Activated CD4-positive, alpha-beta T cell treated with anti-CD3 and anti-CD28 coated beads, Interleukin-2, amount 10 ng/mL, durations not matched to agents 24 days and 14 days (primary cell): ENCODE measurements at regions not wholly inside any gene's neighbourhood (a gene's known extent, or its start where the extent isn't known, plus 50 kb on each side); places are given as distances from the start of the nearest gene placed in this dataset.
A peak's percentile ranks its signal among the peaks of the same experiment; 100 is the strongest.
"Not testable (repeated sequence)": the region's sequence is repeated elsewhere in the genome, so short reads cannot be mapped to it uniquely, and the experiment has no call there.

ENCODE experiments used
- DNase-seq: peaks from one replicate; pipeline ENCODE4 v3.0.0; 2022
- H3K27ac Mint-ChIP-seq: one replicate; pipeline ENCODE4 v1.8.0; 2022; ENCODE audit warnings: mild to moderate bottlenecking, mixed read lengths
- H3K27me3 Mint-ChIP-seq: one replicate; pipeline ENCODE4 v1.8.0; 2022; ENCODE audit warnings: mixed read lengths
- H3K36me3 Mint-ChIP-seq: one replicate; pipeline ENCODE4 v1.8.0; 2022; ENCODE audit warnings: low read depth, mild to moderate bottlenecking, mixed read lengths
- H3K4me1 Mint-ChIP-seq: one replicate; pipeline ENCODE4 v1.8.0; 2021; ENCODE audit warnings: mixed read lengths
- H3K4me3 Mint-ChIP-seq: one replicate; pipeline ENCODE4 v1.8.0; 2022; ENCODE audit warnings: mild to moderate bottlenecking, moderate library complexity, mixed read lengths
- H3K9me3 Mint-ChIP-seq: one replicate; pipeline ENCODE4 v1.8.0; 2021; ENCODE audit warnings: mixed read lengths
- intact Hi-C: fragments of 100-400 bp; cut with micrococcal nuclease; formaldehyde crosslinking; loops from one replicate; pipeline ENCODE4 v1.15.1; 2023

DNA sequence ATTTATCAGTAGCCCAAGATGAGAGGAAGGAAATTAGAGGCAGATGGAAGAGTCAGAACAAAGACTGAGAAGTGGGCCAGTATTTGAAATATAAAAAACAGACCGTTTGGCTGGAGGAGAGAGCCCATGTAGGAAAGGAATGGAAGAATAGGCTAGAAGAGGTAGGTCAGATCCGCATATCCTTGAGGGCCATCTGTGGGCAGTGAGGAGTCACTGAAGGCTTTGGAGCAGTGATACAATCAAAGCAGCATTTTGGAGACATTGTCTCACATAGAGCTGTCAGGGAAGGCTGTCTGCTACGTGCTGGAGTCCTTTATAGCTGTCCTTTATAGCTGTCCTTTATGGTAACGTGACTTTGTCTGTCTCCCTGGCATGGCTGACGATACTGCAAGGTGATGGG, 92.0 kb upstream of the VEPH1 start:
- no peaks in the 10 kb centered on the region for H3K4me1 Mint-ChIP-seq
- H3K27ac Mint-ChIP-seq = no peak overlapping the region
- no peaks in the 10 kb centered on the region for H3K36me3 Mint-ChIP-seq
- H3K4me3 Mint-ChIP-seq = no peak overlapping the region
- no peak for DNase-seq
- peaks cover 6% of the 10 kb centered on the region for H3K27me3 Mint-ChIP-seq
- H3K9me3 Mint-ChIP-seq = no peaks in the 10 kb centered on the region
- intact Hi-C loops = no loop called here

DNA sequence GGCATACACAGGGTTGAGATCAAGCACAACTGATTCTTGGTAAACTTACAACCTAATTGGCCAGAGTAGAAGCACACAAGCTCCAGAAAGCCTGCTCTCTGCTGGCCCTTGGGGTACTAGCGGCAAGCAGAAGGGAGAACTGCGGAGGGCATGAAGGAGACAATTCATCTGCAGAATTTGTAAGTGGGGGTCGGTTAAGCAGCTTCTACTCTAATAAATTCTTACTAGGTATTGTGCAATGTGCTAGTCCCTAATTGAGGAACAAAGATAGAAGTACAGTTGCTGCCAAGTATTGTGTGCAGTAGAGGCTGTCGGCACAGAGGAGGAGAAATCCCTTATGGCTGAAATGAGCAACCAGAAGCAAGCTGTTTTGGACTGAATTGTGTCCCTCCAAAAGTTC, 91.2 kb upstream of the VEPH1 start:
- intact Hi-C loops = no loop called here
- no peak overlapping the region for H3K27ac Mint-ChIP-seq
- H3K27me3 Mint-ChIP-seq = peaks cover 6% of the 10 kb centered on the region
- no peaks in the 10 kb centered on the region for H3K36me3 Mint-ChIP-seq
- H3K4me3 Mint-ChIP-seq = no peak overlapping the region
- no peak for DNase-seq
- no peaks in the 10 kb centered on the region for H3K4me1 Mint-ChIP-seq
- H3K9me3 Mint-ChIP-seq = no peaks in the 10 kb centered on the region

DNA sequence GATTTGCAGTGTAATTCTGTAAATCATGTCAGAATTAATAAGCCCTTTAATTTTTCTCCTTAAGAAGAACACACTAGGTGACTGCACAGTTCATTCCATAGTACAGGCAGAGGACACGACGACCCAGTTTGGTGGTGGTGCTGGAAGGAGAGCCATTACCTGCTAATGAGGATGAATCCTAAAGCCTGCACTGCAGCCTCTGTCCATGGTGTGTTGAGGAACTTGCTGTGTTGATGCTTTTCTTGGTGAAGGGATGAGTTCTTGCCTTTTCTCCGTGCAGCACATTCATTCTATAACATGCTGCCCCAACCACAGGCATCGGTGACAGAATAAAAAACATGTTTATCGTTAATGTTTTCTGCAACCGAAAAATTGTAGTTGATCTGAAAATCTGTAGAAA, 89.6 kb upstream of the VEPH1 start:
- no peaks in the 10 kb centered on the region for H3K36me3 Mint-ChIP-seq
- H3K27me3 Mint-ChIP-seq = peaks cover 6% of the 10 kb centered on the region
- DNase-seq = no peak
- H3K4me3 Mint-ChIP-seq = no peak overlapping the region
- H3K4me1 Mint-ChIP-seq = no peaks in the 10 kb centered on the region
- H3K9me3 Mint-ChIP-seq = no peaks in the 10 kb centered on the region
- intact Hi-C loops = no loop called here
- no peak overlapping the region for H3K27ac Mint-ChIP-seq

DNA sequence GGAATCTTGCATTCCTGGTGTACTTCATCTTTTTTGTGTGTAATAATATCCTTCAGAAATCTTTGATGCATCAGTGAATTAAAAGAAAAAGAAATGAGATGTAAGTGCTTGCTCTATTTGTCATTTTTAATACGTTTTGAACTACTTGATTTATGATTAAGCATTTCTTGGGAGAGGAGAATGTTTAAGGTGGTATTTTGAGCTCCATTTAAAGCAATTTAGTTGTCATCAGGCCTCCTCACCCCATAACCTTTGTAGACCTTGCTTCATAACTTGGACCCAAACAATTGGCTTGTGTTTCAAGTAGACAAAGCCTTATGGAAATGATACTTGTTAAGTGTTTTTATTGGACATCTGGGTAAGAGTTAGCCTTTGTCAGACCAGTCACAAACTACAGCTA, 87.1 kb upstream of the VEPH1 start:
- Mint-ChIP-seq H3K36me3 (no peaks in the 10 kb centered on the region), H3K27me3 (peaks cover 2% of the 10 kb centered on the region), H3K4me1 (no peaks in the 10 kb centered on the region), H3K9me3 (no peaks in the 10 kb centered on the region), H3K4me3 (no peak overlapping the region), H3K27ac (no peak overlapping the region)
- DNase-seq = no peak
- intact Hi-C loops = no loop called here

DNA sequence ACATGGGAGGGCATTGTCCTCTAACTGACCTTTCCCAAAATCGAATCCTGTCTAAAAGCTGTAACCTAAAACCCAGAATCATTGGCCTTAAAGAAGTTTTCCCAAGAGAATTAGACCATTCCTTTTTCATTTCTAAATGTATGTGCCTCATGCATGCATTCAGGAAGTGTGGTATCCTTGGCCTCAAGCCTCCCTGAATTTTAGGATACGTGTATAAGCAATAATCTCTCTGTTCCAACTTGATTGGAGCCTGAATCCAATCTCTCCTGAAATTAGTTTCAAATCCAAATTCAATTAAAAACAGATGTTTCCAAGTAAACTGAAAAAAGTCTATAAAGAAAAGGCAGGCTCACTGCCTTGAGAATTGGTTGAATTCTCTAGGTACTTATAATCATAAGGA, 86.0 kb upstream of the VEPH1 start:
- Mint-ChIP-seq H3K27me3 (peaks cover 2% of the 10 kb centered on the region), H3K9me3 (no peaks in the 10 kb centered on the region), H3K4me3 (no peak overlapping the region), H3K4me1 (no peaks in the 10 kb centered on the region), H3K36me3 (no peaks in the 10 kb centered on the region), H3K27ac (no peak overlapping the region)
- intact Hi-C loops = no loop called here
- DNase-seq = no peak

DNA sequence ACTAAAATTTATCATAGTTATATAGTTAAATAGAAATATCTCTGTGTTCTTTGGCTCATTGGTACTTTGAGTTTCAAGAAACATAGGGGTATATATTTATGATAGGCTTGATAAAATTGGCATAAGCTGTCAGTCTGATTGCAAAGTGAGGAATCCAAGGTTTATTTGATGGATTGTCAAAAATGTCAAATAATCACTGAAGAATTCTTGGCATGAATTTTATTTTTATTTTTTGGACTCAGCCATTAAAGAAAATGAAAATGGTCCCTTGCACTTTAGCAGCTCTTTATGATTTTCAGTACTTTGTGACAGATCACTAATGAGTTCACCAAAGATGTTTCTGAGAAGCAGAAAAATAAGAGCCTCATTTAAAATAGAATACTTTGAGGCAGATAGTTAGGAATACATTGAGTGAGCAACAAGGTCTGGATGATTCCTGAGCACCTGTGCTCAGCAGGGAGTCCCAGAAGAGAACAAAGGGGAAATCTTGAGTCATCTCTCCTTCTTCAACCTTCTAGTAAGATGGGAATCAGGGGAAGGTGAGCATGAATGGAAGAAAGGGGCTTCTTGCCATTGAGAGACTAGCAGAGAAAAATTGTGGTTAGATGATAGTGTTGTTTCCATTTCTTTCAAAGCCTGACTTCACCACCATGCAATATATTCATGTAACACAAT, 85.3 kb upstream of the VEPH1 start:
- Mint-ChIP-seq H3K36me3 (no peaks in the 10 kb centered on the region), H3K27ac (no peak overlapping the region), H3K27me3 (peaks cover 2% of the 10 kb centered on the region), H3K4me3 (no peak overlapping the region), H3K9me3 (no peaks in the 10 kb centered on the region), H3K4me1 (no peaks in the 10 kb centered on the region)
- intact Hi-C loops = no loop called here
- no peak for DNase-seq

DNA sequence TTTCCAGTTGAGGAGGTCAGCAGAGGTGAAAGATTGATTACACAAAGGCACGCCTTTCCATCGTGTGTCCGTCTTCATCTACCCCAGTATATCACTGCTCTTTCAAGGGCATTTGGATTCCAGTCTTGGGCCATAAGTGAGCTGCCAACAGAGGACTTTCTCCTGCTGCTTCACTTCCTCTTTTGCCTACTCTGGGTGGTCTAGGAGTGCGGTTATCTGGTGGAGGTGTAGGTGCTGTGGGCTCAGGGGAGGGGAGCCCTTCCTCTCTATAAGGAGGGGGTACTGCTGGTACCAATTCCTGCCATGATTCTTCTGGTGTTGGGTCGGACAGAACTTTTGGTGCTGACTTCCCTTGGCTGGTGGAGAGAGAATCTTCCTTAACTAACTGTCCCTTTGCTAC, 83.1 kb upstream of the VEPH1 start:
- Mint-ChIP-seq H3K27ac (no peak overlapping the region), H3K4me1 (no peaks in the 10 kb centered on the region), H3K4me3 (no peak overlapping the region), H3K9me3 (no peaks in the 10 kb centered on the region), H3K27me3 (peaks cover 2% of the 10 kb centered on the region), H3K36me3 (no peaks in the 10 kb centered on the region)
- intact Hi-C loops = no loop called here
- no peak for DNase-seq

DNA sequence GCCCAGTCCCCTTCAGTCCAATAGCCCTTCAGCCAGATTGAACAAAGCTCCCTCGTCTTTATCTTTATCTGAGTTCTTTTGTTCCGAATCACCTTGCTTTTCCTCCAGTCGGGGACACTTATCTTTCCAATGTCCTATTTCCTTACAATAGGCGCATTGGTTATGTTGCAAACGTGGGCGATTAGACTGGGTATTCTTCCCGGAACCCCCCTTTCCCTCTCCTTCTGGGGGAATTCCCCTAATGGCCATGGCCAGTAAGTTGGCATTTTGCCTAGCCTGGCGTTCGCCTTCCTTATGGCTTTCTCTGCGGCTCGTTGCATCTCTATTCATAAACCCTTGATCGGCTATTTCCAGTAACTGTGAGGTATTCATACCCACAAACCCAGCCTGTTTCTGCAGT, 82.2 kb upstream of the VEPH1 start:
- H3K4me1 Mint-ChIP-seq = no peaks in the 10 kb centered on the region
- peak; percentile 46 for DNase-seq
- no peaks in the 10 kb centered on the region for H3K27me3 Mint-ChIP-seq
- no peaks in the 10 kb centered on the region for H3K36me3 Mint-ChIP-seq
- H3K4me3 Mint-ChIP-seq = no peak overlapping the region
- H3K27ac Mint-ChIP-seq = no peak overlapping the region
- no peaks in the 10 kb centered on the region for H3K9me3 Mint-ChIP-seq
- intact Hi-C loops = no loop called here

DNA sequence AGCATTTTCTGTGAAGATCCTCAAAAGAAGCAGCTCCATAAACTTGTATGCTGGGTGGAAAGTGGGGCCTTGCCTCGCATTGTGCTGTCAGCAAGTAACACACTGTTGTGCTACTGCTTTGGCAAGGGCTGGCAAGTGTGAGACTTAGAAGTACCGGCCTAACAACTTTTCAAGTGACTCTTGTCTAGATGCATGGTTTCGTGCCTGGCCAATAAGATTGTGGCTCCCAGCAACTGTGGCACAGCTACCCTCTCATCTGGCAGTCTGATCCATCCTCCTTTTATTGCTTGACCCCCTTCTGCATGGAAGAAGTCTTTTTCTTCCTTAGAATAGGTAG, 79.4 kb upstream of the VEPH1 start:
- no peaks in the 10 kb centered on the region for H3K36me3 Mint-ChIP-seq
- no peak for DNase-seq
- no peaks in the 10 kb centered on the region for H3K4me1 Mint-ChIP-seq
- intact Hi-C loops = no loop called here
- no peak overlapping the region for H3K27ac Mint-ChIP-seq
- no peaks in the 10 kb centered on the region for H3K9me3 Mint-ChIP-seq
- H3K4me3 Mint-ChIP-seq = no peak overlapping the region
- H3K27me3 Mint-ChIP-seq = no peaks in the 10 kb centered on the region

DNA sequence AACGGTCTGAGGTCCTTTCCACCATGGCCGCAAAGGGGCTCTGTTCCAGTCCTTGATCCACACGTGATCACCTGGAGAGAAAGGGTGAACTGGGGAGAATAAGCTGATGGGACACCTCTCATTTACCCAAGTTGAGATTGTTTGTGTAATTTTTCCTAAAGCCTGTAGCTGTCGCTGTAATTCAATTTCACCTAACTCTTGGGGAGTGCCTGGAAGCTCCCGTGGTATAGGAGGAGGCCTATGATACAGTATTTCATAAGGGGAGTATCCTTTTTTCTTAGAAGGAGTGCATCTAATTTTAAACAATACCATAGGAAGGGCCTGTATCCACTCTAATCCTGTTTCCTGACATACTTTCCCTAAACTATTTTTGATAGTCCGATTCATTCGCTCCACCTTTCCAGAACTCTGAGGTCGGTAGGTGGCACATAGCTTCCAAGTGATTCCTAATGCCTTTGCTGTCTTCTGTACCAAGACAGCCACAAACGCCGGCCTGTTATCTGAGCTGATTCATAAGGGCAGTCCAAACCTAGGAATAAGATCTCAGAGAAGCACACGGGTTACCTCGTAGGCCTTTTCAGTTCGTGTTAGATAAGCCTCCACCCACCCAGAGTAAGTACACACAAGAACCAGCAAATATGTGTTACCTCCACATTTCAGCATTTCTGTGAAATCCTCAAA, 78.9 kb upstream of the VEPH1 start:
- H3K9me3 Mint-ChIP-seq, H3K4me1 Mint-ChIP-seq, H3K36me3 Mint-ChIP-seq, intact Hi-C loops, H3K27ac Mint-ChIP-seq, H3K27me3 Mint-ChIP-seq, DNase-seq, H3K4me3 Mint-ChIP-seq: not testable (repeated sequence)

DNA sequence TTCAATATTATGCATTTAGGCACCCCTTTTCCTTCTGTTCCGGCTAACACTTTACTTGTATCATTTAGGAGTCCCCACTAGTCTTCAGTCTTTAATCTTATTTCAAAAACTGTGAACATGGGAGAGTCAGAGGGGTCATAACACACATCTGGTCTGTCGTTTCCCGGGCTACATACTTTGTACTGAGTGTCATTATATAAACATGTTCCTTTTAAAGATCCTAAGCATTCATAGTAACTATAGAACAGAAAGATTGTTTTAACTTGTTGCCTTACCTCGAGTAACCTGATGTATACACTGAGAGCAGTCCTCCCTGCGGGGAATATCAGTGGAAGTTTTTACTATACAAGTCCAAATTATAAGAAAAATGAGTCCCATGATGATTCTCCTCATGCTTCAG, 78.2 kb upstream of the VEPH1 start:
- Mint-ChIP-seq H3K36me3 (no peaks in the 10 kb centered on the region), H3K4me3 (no peak overlapping the region), H3K4me1 (no peaks in the 10 kb centered on the region), H3K9me3 (no peaks in the 10 kb centered on the region), H3K27me3 (peaks cover 2% of the 10 kb centered on the region), H3K27ac (no peak overlapping the region)
- intact Hi-C loops = no loop called here
- no peak for DNase-seq

DNA sequence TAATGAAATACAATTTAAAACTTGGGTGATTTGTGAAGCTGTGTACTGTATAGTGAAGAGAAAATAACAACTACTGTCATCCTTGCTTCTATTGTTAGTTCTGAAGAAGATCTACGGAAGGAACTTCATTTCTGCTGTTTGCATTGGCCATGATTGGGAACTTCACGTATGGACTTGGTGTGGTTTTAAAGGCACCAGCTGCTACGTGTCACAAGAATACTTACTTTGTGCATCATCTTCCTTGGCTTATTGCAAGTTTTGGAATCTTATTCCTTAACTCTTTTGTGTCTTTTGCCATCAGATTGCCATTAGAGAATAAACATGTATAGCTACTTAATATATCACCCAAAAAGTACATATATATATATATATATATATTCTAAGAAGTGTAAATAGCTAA, 75.0 kb upstream of the VEPH1 start:
- no peak overlapping the region for H3K4me3 Mint-ChIP-seq
- no peaks in the 10 kb centered on the region for H3K9me3 Mint-ChIP-seq
- H3K4me1 Mint-ChIP-seq = no peaks in the 10 kb centered on the region
- peaks cover 7% of the 10 kb centered on the region for H3K27me3 Mint-ChIP-seq
- H3K27ac Mint-ChIP-seq = no peak overlapping the region
- intact Hi-C loops = no loop called here
- no peak for DNase-seq
- no peaks in the 10 kb centered on the region for H3K36me3 Mint-ChIP-seq

DNA sequence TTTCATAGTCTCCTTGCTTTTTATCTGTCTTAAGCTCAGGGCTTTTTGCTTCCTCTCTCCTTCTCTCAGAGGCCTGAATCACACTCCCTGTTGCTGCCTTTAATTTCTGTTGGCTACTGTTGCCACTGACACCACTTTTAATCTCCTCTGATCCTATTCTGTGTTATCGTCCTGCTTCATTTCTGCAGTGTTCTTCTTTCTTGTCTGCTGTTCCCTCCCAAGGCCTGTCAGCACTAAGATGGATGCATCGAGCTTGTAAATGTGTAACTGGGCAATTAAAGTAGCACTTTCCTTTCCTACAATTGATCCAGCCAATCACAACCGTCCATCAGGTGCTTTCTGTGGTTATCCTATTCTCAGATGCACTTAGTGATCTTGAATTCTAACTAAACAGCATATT, 71.3 kb upstream of the VEPH1 start:
- Mint-ChIP-seq H3K36me3 (no peaks in the 10 kb centered on the region), H3K9me3 (no peaks in the 10 kb centered on the region), H3K27ac (no peak overlapping the region), H3K4me1 (no peaks in the 10 kb centered on the region), H3K4me3 (no peak overlapping the region), H3K27me3 (peaks cover 7% of the 10 kb centered on the region)
- DNase-seq = peak; percentile 22
- intact Hi-C loops = no loop called here

DNA sequence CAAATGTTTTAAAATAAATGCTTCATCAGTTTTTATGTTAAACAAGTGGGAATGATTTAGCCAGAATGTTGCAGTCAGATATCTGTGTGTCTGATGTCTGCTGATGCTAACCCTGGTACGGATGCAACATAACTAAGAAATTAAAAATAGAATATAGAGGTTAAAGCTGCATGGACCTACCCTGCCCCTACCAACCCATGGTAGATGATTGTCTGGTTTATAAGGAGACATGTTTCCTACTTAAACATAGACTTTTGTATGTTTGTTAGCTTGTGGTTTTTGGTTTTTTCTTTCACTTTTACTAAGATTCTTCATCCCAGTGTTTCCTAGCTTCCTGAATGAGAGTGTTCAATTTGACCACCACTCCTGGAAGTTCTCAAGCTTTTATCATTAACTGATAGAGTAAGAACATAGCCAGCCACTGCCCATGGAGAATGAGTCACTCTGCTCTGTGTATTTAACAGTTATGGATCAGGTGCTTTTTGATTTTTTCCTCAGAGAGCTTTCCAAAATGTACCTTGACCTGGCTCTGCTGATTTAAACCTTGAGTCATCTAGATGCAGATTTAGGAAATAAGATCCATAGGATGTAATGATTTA, 70.7 kb upstream of the VEPH1 start:
- intact Hi-C loops = no loop called here
- Mint-ChIP-seq H3K4me3 (no peak overlapping the region), H3K27me3 (peaks cover 7% of the 10 kb centered on the region), H3K36me3 (no peaks in the 10 kb centered on the region), H3K9me3 (no peaks in the 10 kb centered on the region), H3K4me1 (no peaks in the 10 kb centered on the region), H3K27ac (no peak overlapping the region)
- peak; percentile 27 for DNase-seq

DNA sequence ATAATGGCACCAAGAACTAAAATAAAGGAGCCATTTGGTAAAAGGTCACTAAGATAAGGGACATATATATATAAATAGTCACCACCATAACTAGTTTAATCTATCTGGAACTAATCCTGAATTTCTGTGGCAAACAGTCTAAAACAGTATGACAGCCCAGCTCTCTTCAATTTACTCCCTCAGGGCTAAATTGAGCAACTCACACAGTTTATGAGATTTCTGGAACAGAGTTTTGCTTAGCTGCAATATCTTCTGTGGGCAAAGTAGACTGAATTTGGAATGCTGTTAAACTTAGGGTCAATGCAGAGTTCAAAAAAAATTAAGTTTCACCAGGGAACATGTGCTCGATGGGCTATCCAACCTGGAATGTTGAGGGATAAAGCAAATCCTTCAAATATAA, 70.1 kb upstream of the VEPH1 start:
- no peak overlapping the region for H3K27ac Mint-ChIP-seq
- intact Hi-C loops = no loop called here

More for the DNA sequence above, 70.1 kb upstream of the VEPH1 start:
- no peak for DNase-seq
- no peaks in the 10 kb centered on the region for H3K9me3 Mint-ChIP-seq
- no peaks in the 10 kb centered on the region for H3K4me1 Mint-ChIP-seq
- no peak overlapping the region for H3K4me3 Mint-ChIP-seq
- H3K27me3 Mint-ChIP-seq = peaks cover 7% of the 10 kb centered on the region
- H3K36me3 Mint-ChIP-seq = no peaks in the 10 kb centered on the region
